ENCODE measurements at regions not wholly inside any gene's neighbourhood (a gene's known extent, or its start where the extent isn't known, plus 50 kb on each side); places are given as distances from the start of the nearest gene placed in this dataset.

GRCh38 chr13:111410232-111411021 is 90.0 kb downstream of the TEX29 start:
- TF ChIP-seq POLR2AphosphoS5 (IDR thresholded peaks at IDR 0.05) (no peak), CTCF (IDR thresholded peaks at IDR 0.05 in 8 of 11, conservative IDR thresholded peaks at IDR 0.05 in 3 of 11) (no peak), POLR2A (IDR thresholded peaks at IDR 0.05) (no peak)

Data from spleen (tissue), 7 donors.